ENCODE measurements at regions not wholly inside any gene's neighbourhood (a gene's known extent, or its start where the extent isn't known, plus 50 kb on each side); places are given as distances from the start of the nearest gene placed in this dataset.
"Not testable (repeated sequence)": the region's sequence is repeated elsewhere in the genome, so short reads cannot be mapped to it uniquely, and the experiment has no call there.

DNA sequence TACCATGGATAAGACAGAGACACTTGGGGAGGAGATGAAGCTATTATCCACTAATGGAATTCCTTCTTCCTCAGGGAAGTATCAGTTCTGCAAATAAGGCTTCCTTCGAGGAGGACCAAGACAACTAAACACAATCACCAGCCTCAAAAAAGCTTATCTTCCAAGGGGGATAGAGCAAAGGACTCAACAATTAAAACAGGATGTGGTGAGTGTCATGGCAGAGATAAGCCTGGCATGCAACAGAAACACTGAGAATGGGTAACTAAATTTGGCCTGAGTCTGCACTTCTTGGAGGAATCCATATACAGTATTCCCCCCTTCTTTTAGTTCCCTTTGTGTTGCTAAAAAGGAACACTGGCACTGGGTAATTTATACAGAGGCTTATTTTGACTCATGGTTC lies 1285.2 kb downstream of the GATA3 start:
- intact Hi-C loops (cut with DNase I), result no loop called here

DNA sequence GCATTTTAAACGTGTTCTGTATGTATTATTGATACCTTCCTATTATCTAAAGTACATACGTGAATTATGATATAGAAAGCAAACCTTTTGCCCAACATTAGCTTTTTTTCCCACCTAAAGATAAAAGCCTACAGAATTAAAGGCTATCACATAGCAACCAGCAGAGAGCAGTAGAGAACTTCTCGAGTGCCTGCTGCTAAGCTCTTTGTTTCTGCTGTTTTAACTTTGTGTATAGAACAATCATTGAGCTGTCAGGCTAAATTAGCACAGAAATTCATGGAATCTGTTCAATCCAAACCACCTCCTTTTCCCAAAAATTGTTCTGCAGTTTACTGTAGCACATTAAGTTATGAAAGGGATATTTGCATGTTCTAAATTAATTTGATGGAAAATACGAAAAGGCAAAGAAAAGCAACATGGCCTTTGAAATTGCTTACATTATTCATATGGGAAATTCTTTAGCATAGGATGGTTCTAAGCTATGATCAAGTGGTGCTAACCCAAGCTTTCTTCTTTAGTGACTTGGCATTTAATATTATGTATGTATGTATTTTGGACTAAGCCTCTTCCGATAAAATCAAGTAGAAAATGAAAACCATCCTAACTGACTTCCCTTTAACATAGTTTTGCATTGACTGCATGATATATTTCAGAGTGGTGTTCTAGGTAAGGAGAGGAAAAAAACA lies 1288.5 kb downstream of the GATA3 start:
- Histone ChIP-seq H3K4me3 (no peak overlapping the region), H3K36me3 (no peaks in the 10 kb centered on the region), H3K4me1 (peaks cover 0 to 13% (median 2%) of the 10 kb centered on the region in 4 donors), H3K9me3 (peaks cover 0 to 5% (median 0%) of the 10 kb centered on the region in 4 donors), H3K27me3 (no peaks in the 10 kb centered on the region), H3K27ac (no peak overlapping the region)
- DNase-seq, result no peak
- intact Hi-C loops (cut with DNase I), result no loop called here
- WGBS, 2 donors, result 39 to 41% methylated on average over 5 of the region's 5 CpGs
- TF ChIP-seq, protein P1, sequence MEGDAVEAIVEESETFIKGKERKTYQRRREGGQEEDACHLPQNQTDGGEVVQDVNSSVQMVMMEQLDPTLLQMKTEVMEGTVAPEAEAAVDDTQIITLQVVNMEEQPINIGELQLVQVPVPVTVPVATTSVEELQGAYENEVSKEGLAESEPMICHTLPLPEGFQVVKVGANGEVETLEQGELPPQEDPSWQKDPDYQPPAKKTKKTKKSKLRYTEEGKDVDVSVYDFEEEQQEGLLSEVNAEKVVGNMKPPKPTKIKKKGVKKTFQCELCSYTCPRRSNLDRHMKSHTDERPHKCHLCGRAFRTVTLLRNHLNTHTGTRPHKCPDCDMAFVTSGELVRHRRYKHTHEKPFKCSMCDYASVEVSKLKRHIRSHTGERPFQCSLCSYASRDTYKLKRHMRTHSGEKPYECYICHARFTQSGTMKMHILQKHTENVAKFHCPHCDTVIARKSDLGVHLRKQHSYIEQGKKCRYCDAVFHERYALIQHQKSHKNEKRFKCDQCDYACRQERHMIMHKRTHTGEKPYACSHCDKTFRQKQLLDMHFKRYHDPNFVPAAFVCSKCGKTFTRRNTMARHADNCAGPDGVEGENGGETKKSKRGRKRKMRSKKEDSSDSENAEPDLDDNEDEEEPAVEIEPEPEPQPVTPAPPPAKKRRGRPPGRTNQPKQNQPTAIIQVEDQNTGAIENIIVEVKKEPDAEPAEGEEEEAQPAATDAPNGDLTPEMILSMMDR (IDR thresholded peaks at IDR 0.05), result peak in 3 of 4 experiments; percentile 40 to 74 (median 64)
- TF ChIP-seq POLR2A (IDR thresholded peaks at IDR 0.05), result no peak

More for the DNA sequence above, 1285.2 kb downstream of the GATA3 start:
- WGBS, 2 donors, result 15 to 16% methylated on average over 1 of the region's 1 CpG
- TF ChIP-seq, protein P1 (IDR thresholded peaks at IDR 0.05), result no peak
- TF ChIP-seq POLR2A (IDR thresholded peaks at IDR 0.05), result no peak
- no peak for TF ChIP-seq POLR2AphosphoS5 (IDR thresholded peaks at IDR 0.05)
- no peak for TF ChIP-seq EP300 (IDR thresholded peaks at IDR 0.05)
- no peak for DNase-seq
- no peak overlapping the region for H3K27ac ChIP-seq
- no peak overlapping the region for H3K4me3 ChIP-seq
- H3K27me3 ChIP-seq, result no peaks in the 10 kb centered on the region
- H3K4me1 ChIP-seq, result peaks cover 0 to 13% (median 2%) of the 10 kb centered on the region in 4 donors
- no peaks in the 10 kb centered on the region for H3K9me3 ChIP-seq
- H3K36me3 ChIP-seq, result no peaks in the 10 kb centered on the region

DNA sequence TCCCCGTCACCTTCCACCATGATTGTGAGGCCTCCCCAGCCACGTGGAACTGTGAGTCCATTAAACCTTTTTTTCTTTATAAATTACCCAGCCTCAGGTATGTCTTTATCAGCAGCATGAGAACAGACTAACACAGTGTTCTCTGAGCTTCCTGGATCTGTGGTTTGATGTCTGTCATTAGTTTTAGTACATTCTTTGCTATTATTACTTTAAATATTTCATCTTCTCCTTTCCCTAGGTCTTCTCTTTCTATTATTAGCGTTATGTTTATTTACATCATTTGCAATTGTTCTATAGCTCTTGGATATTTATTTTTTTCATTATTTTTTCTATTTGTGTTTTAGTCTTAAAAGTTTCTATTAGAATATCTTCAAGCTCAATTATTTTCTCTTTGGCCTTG lies 1293.4 kb downstream of the GATA3 start:
- intact Hi-C loops (cut with DNase I); H3K27me3 ChIP-seq: not testable (repeated sequence)
- WGBS, 2 donors, result 80 to 86% methylated on average over 3 of the region's 3 CpGs

DNA sequence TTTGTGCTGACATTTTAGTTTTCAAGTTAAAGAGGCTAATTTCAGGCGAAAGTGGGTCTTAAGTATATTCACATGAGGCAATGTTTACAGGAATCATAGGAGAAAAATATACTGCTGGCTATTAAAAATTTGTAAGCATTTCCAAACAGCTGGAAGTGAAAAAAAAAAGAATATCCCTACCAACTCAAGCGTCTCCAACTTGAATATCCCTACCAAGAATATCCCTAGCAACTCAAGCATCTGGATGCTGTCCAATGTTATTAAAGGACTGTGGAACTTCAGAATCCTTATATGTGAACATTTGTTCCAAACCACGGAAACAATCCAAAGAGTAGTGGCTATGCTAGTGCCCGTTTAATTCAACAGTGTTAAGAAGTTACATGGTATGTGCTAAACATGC lies 1303.0 kb downstream of the GATA3 start:
- intact Hi-C loops (cut with DNase I), result no loop called here
- H3K9me3 ChIP-seq, result no peaks in the 10 kb centered on the region

More for the DNA sequence above, 1293.4 kb downstream of the GATA3 start:
- H3K9me3 ChIP-seq, H3K4me3 ChIP-seq, H3K27ac ChIP-seq, H3K36me3 ChIP-seq, DNase-seq, H3K4me1 ChIP-seq: not testable (repeated sequence)

DNA sequence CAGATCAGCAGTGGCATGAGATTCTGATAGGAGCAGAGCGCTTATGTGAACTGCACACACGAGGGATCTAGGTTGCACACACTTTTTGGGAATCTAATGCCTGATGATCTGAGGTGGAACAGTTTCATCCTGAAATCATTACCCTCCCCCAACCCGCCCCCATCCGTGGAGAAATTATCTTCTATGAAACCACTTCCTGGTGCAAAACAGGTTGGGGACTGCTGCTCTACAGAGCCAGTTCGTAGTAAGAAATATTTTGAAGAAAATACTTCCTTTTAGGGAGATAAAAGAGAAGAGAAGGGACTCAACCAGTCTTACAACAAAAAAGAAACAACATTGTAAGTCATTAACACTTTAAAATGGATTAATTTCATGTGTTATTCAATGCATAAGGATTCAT lies 1308.2 kb downstream of the GATA3 start:
- DNase-seq, result no peak
- no peaks in the 10 kb centered on the region for H3K27me3 ChIP-seq
- H3K36me3 ChIP-seq, result no peaks in the 10 kb centered on the region
- TF ChIP-seq EP300 (IDR thresholded peaks at IDR 0.05), result no peak
- TF ChIP-seq POLR2A (IDR thresholded peaks at IDR 0.05), result no peak
- TF ChIP-seq, protein P1 (IDR thresholded peaks at IDR 0.05), result no peak
- no peak for TF ChIP-seq POLR2AphosphoS5 (IDR thresholded peaks at IDR 0.05)
- no peak overlapping the region for H3K4me3 ChIP-seq
- WGBS, 2 donors, result 58 to 59% methylated on average over 5 of the region's 5 CpGs
- H3K27ac ChIP-seq, result no peak overlapping the region
- intact Hi-C loops (cut with DNase I), result no loop called here
- no peaks in the 10 kb centered on the region for H3K9me3 ChIP-seq
- H3K4me1 ChIP-seq, result peaks cover 0 to 2% (median under 1%) of the 10 kb centered on the region in 4 donors

More for the DNA sequence above, 1303.0 kb downstream of the GATA3 start:
- no peak for TF ChIP-seq EP300 (IDR thresholded peaks at IDR 0.05)
- TF ChIP-seq POLR2AphosphoS5 (IDR thresholded peaks at IDR 0.05), result no peak
- no peak for TF ChIP-seq POLR2A (IDR thresholded peaks at IDR 0.05)
- TF ChIP-seq, protein P1 (IDR thresholded peaks at IDR 0.05), result no peak
- no peak for DNase-seq
- no peak overlapping the region for H3K27ac ChIP-seq
- no peaks in the 10 kb centered on the region for H3K36me3 ChIP-seq
- H3K27me3 ChIP-seq, result no peaks in the 10 kb centered on the region
- 69 to 78% methylated on average over 4 of the region's 4 CpGs for WGBS, 2 donors
- H3K4me1 ChIP-seq, result peaks cover 0 to 8% (median 3%) of the 10 kb centered on the region in 4 donors
- no peak overlapping the region for H3K4me3 ChIP-seq
